Kasumi-1 (cell line): ENCODE measurements at regions not wholly inside any gene's neighbourhood (a gene's known extent, or its start where the extent isn't known, plus 50 kb on each side); places are given as distances from the start of the nearest gene placed in this dataset.
A peak's percentile ranks its signal among the peaks of the same experiment; 100 is the strongest.
"Not testable (repeated sequence)": the region's sequence is repeated elsewhere in the genome, so short reads cannot be mapped to it uniquely, and the experiment has no call there.

Source experiments
- DNase-seq, 2 experiments: peaks; one replicate each; lab custom pipeline; 2025; lab: John Stamatoyannopoulos, UW

- DNase-seq, result peak; percentile 94 to 96
Measured at GRCh38 chr16:73122604-73123391, 74.9 kb upstream of the ZFHX3 start.

GRCh38 chr16:73116576-73116975 lies 68.6 kb upstream of the ZFHX3 start:
- no peak for DNase-seq

GRCh38 chr16:73113336-73113735 lies 65.4 kb upstream of the ZFHX3 start:
- DNase-seq, result no peak

GRCh38 chr16:73108195-73108963 lies 60.5 kb upstream of the ZFHX3 start:
- no peak for DNase-seq

- DNase-seq, result no peak
Measured at GRCh38 chr16:73107371-73107770, 59.4 kb upstream of the ZFHX3 start.

GRCh38 chr16:73106329-73107034 lies 58.6 kb upstream of the ZFHX3 start:
- DNase-seq, result no peak

- DNase-seq, result no peak
Measured at GRCh38 chr16:73101568-73101967, 53.6 kb upstream of the ZFHX3 start.

GRCh38 chr16:73099601-73100000 lies 51.7 kb upstream of the ZFHX3 start:
- DNase-seq, result not testable (repeated sequence)
